Trophoblast cell (in vitro differentiated cells and primary cell): ENCODE measurements at regions not wholly inside any gene's neighbourhood (a gene's known extent, or its start where the extent isn't known, plus 50 kb on each side); places are given as distances from the start of the nearest gene placed in this dataset.

Source experiments
- DNase-seq, 2 donors: peaks; one replicate each; pipeline ENCODE4 v3.0.0-alpha.2; 2016
- H2AFZ ChIP-seq: 2 replicates; pipeline ENCODE4 v1.6.1; 2013; ENCODE audit warnings: low read length, moderate library complexity, mild to moderate bottlenecking; ENCODE audit not compliant: insufficient read depth, poor library complexity
- H2AK5ac ChIP-seq: 2 replicates; pipeline ENCODE4 v1.6.1; 2013; ENCODE audit warnings: mild to moderate bottlenecking, low read length
- H2BK120ac ChIP-seq: 2 replicates; pipeline ENCODE4 v1.6.1; 2013; ENCODE audit warnings: low read length, mild to moderate bottlenecking, moderate library complexity; ENCODE audit not compliant: insufficient read depth, poor library complexity
- H2BK12ac ChIP-seq: 2 replicates; pipeline ENCODE4 v1.6.1; 2013; ENCODE audit warnings: mild to moderate bottlenecking, low read length, moderate library complexity
- H2BK5ac ChIP-seq: 2 replicates; pipeline ENCODE4 v1.6.1; 2013; ENCODE audit warnings: low read length, low read depth, moderate library complexity, mild to moderate bottlenecking; ENCODE audit not compliant: poor library complexity
- H3K14ac ChIP-seq: 2 replicates; pipeline ENCODE4 v1.6.1; 2013; ENCODE audit warnings: mild to moderate bottlenecking, low read length
- H3K18ac ChIP-seq: 2 replicates; pipeline ENCODE4 v1.6.1; 2013; ENCODE audit warnings: mild to moderate bottlenecking, low read length
- H3K23ac ChIP-seq: 2 replicates; pipeline ENCODE4 v1.6.1; 2013; ENCODE audit warnings: low read length
- H3K27ac ChIP-seq: 2 replicates; pipeline ENCODE4 v1.5.1; 2013; ENCODE audit warnings: low read depth, mild to moderate bottlenecking, inconsistent platforms, low read length, moderate library complexity
- H3K27me3 ChIP-seq: 2 replicates; pipeline ENCODE4 v1.6.1; 2013; ENCODE audit warnings: inconsistent platforms, mild to moderate bottlenecking, low read length, moderate library complexity; ENCODE audit not compliant: insufficient read depth
- H3K36me3 ChIP-seq, 2 experiments: 1 replicate in 1 of 2; 2 replicates in 1 of 2; pipeline ENCODE4 v1.6.1; 2013; ENCODE audit warnings: low read length in 2 of 2, mild to moderate bottlenecking in 2 of 2, moderate library complexity in 1 of 2; ENCODE audit not compliant: insufficient read depth in 2 of 2, control insufficient read depth in 1 of 2
- H3K4ac ChIP-seq: 2 replicates; pipeline ENCODE4 v1.6.1; 2013; ENCODE audit warnings: low read depth, mild to moderate bottlenecking, low read length, moderate library complexity
- H3K4me1 ChIP-seq, 2 experiments: 1 replicate in 1 of 2; 2 replicates in 1 of 2; pipeline ENCODE4 v1.6.1; 2013; ENCODE audit warnings: low read length in 2 of 2, mild to moderate bottlenecking in 2 of 2, moderate library complexity in 1 of 2; ENCODE audit not compliant: insufficient read depth in 2 of 2, control insufficient read depth in 1 of 2
- H3K4me2 ChIP-seq: 2 replicates; pipeline ENCODE4 v1.6.1; 2013; ENCODE audit warnings: inconsistent platforms, mild to moderate bottlenecking, low read length, moderate library complexity
- H3K4me3 ChIP-seq: 2 replicates; pipeline ENCODE4 v1.5.1; 2013; ENCODE audit warnings: mild to moderate bottlenecking, low read depth, low read length, inconsistent platforms
- H3K79me1 ChIP-seq: one replicate; pipeline ENCODE4 v1.6.1; 2013; ENCODE audit warnings: low read length
- H3K79me2 ChIP-seq: 2 replicates; pipeline ENCODE4 v1.6.1; 2013; ENCODE audit warnings: low read length, mild to moderate bottlenecking; ENCODE audit not compliant: control insufficient read depth, insufficient read depth, poor library complexity
- H3K9ac ChIP-seq: 2 replicates; pipeline ENCODE4 v1.6.1; 2013; ENCODE audit warnings: mild to moderate bottlenecking, low read length
- H3K9me3 ChIP-seq: 2 replicates; pipeline ENCODE4 v1.6.1; 2013; ENCODE audit warnings: low read depth, mild to moderate bottlenecking, control low read depth, inconsistent platforms, low read length; ENCODE audit not compliant: insufficient read depth
- H4K12ac ChIP-seq: 2 replicates; pipeline ENCODE4 v1.6.1; 2013; ENCODE audit warnings: low read depth, mild to moderate bottlenecking, low read length, moderate library complexity
- H4K8ac ChIP-seq: 2 replicates; pipeline ENCODE4 v1.6.1; 2013; ENCODE audit warnings: low read depth, mild to moderate bottlenecking, low read length, moderate library complexity
- H4K91ac ChIP-seq: one replicate; pipeline ENCODE4 v1.6.1; 2013; ENCODE audit warnings: low read depth, mild to moderate bottlenecking, low read length, moderate library complexity
- WGBS: extraction: QIAGEN DNeasy Blood & Tissue Kit; methylation state at CpG from one replicate; pipeline ENCODE4 v1.1.7; 2013; ENCODE audit warnings: missing lambda C conversion rate; ENCODE audit not compliant: insufficient read length, insufficient coverage; ENCODE audit errors: extremely low coverage; 5-methylcytosine and 5-hydroxymethylcytosine counted together

- Histone ChIP-seq H3K9me3 (no peaks in the 10 kb centered on the region), H2AK5ac (no peak overlapping the region), H3K36me3 (no peaks in the 10 kb centered on the region), H3K23ac (no peak overlapping the region), H3K18ac (no peak overlapping the region), H3K4me2 (no peak overlapping the region), H2AFZ (no peak overlapping the region), H3K27ac (no peak overlapping the region), H3K9ac (no peak overlapping the region), H3K79me1 (no peaks in the 10 kb centered on the region), H4K8ac (no peak overlapping the region), H3K4ac (no peak overlapping the region), H4K12ac (no peak overlapping the region), H3K4me3 (no peak overlapping the region), H3K4me1 (no peaks in the 10 kb centered on the region), H3K79me2 (no peaks in the 10 kb centered on the region), H3K14ac (no peak overlapping the region), H2BK120ac (no peak overlapping the region), H2BK12ac (no peak overlapping the region), H2BK5ac (no peak overlapping the region), H4K91ac (no peak overlapping the region), H3K27me3 (no peaks in the 10 kb centered on the region)
- no peak for DNase-seq
- WGBS = no CpG with 5 or more reads among the region's 3 CpGs
These were observed 246.7 kb upstream of the ARSJ start for GRCh38 chr4:114226179-114226578.

- H3K36me3 ChIP-seq = no peaks in the 10 kb centered on the region
- H2BK120ac ChIP-seq = no peak overlapping the region
- no peak overlapping the region for H4K12ac ChIP-seq
- no CpG with 5 or more reads among the region's 7 CpGs for WGBS
- H4K91ac ChIP-seq = no peak overlapping the region
- no peak overlapping the region for H3K27ac ChIP-seq
- H3K9ac ChIP-seq = no peak overlapping the region
- H2AFZ ChIP-seq = no peak overlapping the region
- no peaks in the 10 kb centered on the region for H3K79me2 ChIP-seq
- H4K8ac ChIP-seq = no peak overlapping the region
- no peaks in the 10 kb centered on the region for H3K4me1 ChIP-seq
- H3K4me3 ChIP-seq = no peak overlapping the region
- H3K27me3 ChIP-seq = no peaks in the 10 kb centered on the region
- no peak overlapping the region for H2BK5ac ChIP-seq
- H2AK5ac ChIP-seq = no peak overlapping the region
- no peak overlapping the region for H3K14ac ChIP-seq
- no peak overlapping the region for H2BK12ac ChIP-seq
- H3K4me2 ChIP-seq = no peak overlapping the region
- H3K9me3 ChIP-seq = no peaks in the 10 kb centered on the region
- DNase-seq = no peak
- H3K79me1 ChIP-seq = no peaks in the 10 kb centered on the region
- no peak overlapping the region for H3K23ac ChIP-seq
- no peak overlapping the region for H3K4ac ChIP-seq
- no peak overlapping the region for H3K18ac ChIP-seq
These were observed 247.7 kb upstream of the ARSJ start for GRCh38 chr4:114226968-114227760.

- Histone ChIP-seq H3K4me3 (no peak overlapping the region), H2AFZ (no peak overlapping the region), H2BK120ac (no peak overlapping the region), H3K79me1 (no peaks in the 10 kb centered on the region), H3K36me3 (no peaks in the 10 kb centered on the region), H3K18ac (no peak overlapping the region), H4K8ac (no peak overlapping the region), H3K27me3 (no peaks in the 10 kb centered on the region), H2BK12ac (no peak overlapping the region), H3K79me2 (no peaks in the 10 kb centered on the region), H4K12ac (no peak overlapping the region), H3K23ac (no peak overlapping the region), H3K4me2 (no peak overlapping the region), H3K9ac (no peak overlapping the region), H3K27ac (no peak overlapping the region), H3K9me3 (no peaks in the 10 kb centered on the region), H2AK5ac (no peak overlapping the region), H4K91ac (no peak overlapping the region), H3K14ac (no peak overlapping the region), H3K4me1 (no peaks in the 10 kb centered on the region), H3K4ac (no peak overlapping the region), H2BK5ac (no peak overlapping the region)
- DNase-seq = no peak
- WGBS = no CpG with 5 or more reads among the region's 3 CpGs
These were observed 250.3 kb upstream of the ARSJ start for GRCh38 chr4:114229706-114230105.

GRCh38 chr4:114236171-114236769, 256.8 kb upstream of the ARSJ start:
- no peak overlapping the region for H4K8ac ChIP-seq
- H2AFZ ChIP-seq = no peak overlapping the region
- H3K4ac ChIP-seq = no peak overlapping the region
- H3K79me2 ChIP-seq = no peaks in the 10 kb centered on the region
- no peak overlapping the region for H3K9ac ChIP-seq
- no peaks in the 10 kb centered on the region for H3K36me3 ChIP-seq
- no peaks in the 10 kb centered on the region for H3K79me1 ChIP-seq
- no peak overlapping the region for H2BK120ac ChIP-seq
- H3K4me3 ChIP-seq = no peak overlapping the region
- H4K12ac ChIP-seq = no peak overlapping the region
- no peak overlapping the region for H3K14ac ChIP-seq
- DNase-seq = no peak
- H2BK12ac ChIP-seq = no peak overlapping the region
- no peak overlapping the region for H3K27ac ChIP-seq
- no CpG with 5 or more reads among the region's 2 CpGs for WGBS
- no peak overlapping the region for H3K4me2 ChIP-seq
- no peaks in the 10 kb centered on the region for H3K9me3 ChIP-seq
- H2AK5ac ChIP-seq = no peak overlapping the region
- H2BK5ac ChIP-seq = no peak overlapping the region
- H3K18ac ChIP-seq = no peak overlapping the region
- H3K27me3 ChIP-seq = no peaks in the 10 kb centered on the region
- no peak overlapping the region for H3K23ac ChIP-seq
- H4K91ac ChIP-seq = no peak overlapping the region
- H3K4me1 ChIP-seq = no peaks in the 10 kb centered on the region
